ENCODE measurements at regions not wholly inside any gene's neighbourhood (a gene's known extent, or its start where the extent isn't known, plus 50 kb on each side); places are given as distances from the start of the nearest gene placed in this dataset.

DNA sequence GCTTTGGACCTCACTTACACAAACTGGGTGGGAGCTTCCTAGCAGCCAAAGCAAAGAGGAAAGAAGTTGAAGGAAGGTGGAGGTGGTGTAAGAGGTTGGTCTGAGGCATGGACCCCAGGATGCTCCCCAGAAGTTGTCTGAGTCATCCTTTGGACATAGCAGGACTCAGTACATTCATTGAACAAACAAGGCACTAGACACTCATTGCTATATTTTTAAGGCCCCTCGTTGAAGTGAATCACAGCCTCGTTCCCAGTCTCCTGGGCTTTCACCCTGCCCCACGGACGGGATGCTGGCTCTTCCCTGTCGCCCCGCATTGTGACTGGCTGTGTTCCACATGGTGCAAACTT is 95.9 kb upstream of the FGF3 start:
- TF ChIP-seq POLR2A (IDR thresholded peaks at IDR 0.05; ENCODE audit: low read depth, low read length) (no peak), PAX5 (IDR thresholded peaks at IDR 0.05; ENCODE audit: insufficient read depth, low read length, severe bottlenecking) (no peak), TAF1 (IDR thresholded peaks at IDR 0.05; ENCODE audit: low read depth, low read length) (no peak), POLR2AphosphoS5 (IDR thresholded peaks at IDR 0.05; ENCODE audit: low read depth, low read length) (no peak), POU2F2 (IDR thresholded peaks at IDR 0.05; ENCODE audit: low read depth, low read length) (no peak)

All from GM12891 (cell line).